ENCODE measurements at regions not wholly inside any gene's neighbourhood (a gene's known extent, or its start where the extent isn't known, plus 50 kb on each side); places are given as distances from the start of the nearest gene placed in this dataset.

- Histone ChIP-seq H3K4me1 (ENCODE audit: control insufficient read depth in 4 of 4, insufficient read depth in 4 of 4, low read length in 3 of 4) (no peaks in the 10 kb centered on the region), H3K27ac (ENCODE audit: low read depth in 1 of 2, low read length in 2 of 2) (no peak overlapping the region), H3K4me3 (ENCODE audit: low read depth in 1 of 3, low read length in 3 of 3) (no peak overlapping the region), H3K36me3 (ENCODE audit: control insufficient read depth in 4 of 4, insufficient read depth in 3 of 4, low read depth in 1 of 4, low read length in 3 of 4) (no peaks in the 10 kb centered on the region), H3K9ac (ENCODE audit: low read depth in 1 of 2, low read length in 2 of 2) (no peak overlapping the region), H3K27me3 (ENCODE audit: control insufficient read depth in 4 of 4, insufficient read depth in 4 of 4, low read length in 3 of 4) (no peaks in the 10 kb centered on the region), H3K9me3 (ENCODE audit: control insufficient read depth in 4 of 4, low read length in 3 of 4) (no peaks in the 10 kb centered on the region)
- TF ChIP-seq TAF1 (conservative IDR thresholded peaks at IDR 0.05) (no peak), SP1 (IDR thresholded peaks at IDR 0.05) (peak; percentile 55), FOXA2 (IDR thresholded peaks at IDR 0.05) (no peak), JUND (IDR thresholded peaks at IDR 0.05) (no peak), NR2F2 (IDR thresholded peaks at IDR 0.05) (peak; percentile 50), RXRA (IDR thresholded peaks at IDR 0.05) (peak in 1 of 2 donors; percentile 46), RAD21 (IDR thresholded peaks at IDR 0.05) (peak in 1 of 2 donors; percentile 5), HNF4A (conservative IDR thresholded peaks at IDR 0.05) (no peak)
- TF ChIP-seq, protein P1, sequence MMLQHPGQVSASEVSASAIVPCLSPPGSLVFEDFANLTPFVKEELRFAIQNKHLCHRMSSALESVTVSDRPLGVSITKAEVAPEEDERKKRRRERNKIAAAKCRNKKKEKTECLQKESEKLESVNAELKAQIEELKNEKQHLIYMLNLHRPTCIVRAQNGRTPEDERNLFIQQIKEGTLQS (IDR thresholded peaks at IDR 0.05), result no peak
- TF ChIP-seq, protein P2, sequence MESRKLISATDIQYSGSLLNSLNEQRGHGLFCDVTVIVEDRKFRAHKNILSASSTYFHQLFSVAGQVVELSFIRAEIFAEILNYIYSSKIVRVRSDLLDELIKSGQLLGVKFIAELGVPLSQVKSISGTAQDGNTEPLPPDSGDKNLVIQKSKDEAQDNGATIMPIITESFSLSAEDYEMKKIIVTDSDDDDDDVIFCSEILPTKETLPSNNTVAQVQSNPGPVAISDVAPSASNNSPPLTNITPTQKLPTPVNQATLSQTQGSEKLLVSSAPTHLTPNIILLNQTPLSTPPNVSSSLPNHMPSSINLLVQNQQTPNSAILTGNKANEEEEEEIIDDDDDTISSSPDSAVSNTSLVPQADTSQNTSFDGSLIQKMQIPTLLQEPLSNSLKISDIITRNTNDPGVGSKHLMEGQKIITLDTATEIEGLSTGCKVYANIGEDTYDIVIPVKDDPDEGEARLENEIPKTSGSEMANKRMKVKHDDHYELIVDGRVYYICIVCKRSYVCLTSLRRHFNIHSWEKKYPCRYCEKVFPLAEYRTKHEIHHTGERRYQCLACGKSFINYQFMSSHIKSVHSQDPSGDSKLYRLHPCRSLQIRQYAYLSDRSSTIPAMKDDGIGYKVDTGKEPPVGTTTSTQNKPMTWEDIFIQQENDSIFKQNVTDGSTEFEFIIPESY (IDR thresholded peaks at IDR 0.05), result no peak
- no peak for DNase-seq (ENCODE audit: low spot score)
- WGBS, result 60% methylated on average over 17 of the region's 17 CpGs
These were observed 53.5 kb upstream of the NXT1 start for GRCh38 chr20:23296841-23297701.

GRCh38 chr20:23295934-23296333 lies 54.7 kb upstream of the NXT1 start:
- no peaks in the 10 kb centered on the region for H3K36me3 ChIP-seq (ENCODE audit: control insufficient read depth in 4 of 4, insufficient read depth in 3 of 4, low read depth in 1 of 4, low read length in 3 of 4)
- H3K27ac ChIP-seq (ENCODE audit: low read depth in 1 of 2, low read length in 2 of 2), result no peak overlapping the region
- DNase-seq (ENCODE audit: low spot score), result no peak
- H3K4me1 ChIP-seq (ENCODE audit: control insufficient read depth in 4 of 4, insufficient read depth in 4 of 4, low read length in 3 of 4), result no peaks in the 10 kb centered on the region
- no peak overlapping the region for H3K9ac ChIP-seq (ENCODE audit: low read depth in 1 of 2, low read length in 2 of 2)
- TF ChIP-seq SP1 (IDR thresholded peaks at IDR 0.05) (no peak), RAD21 (IDR thresholded peaks at IDR 0.05) (no peak), GABPA (IDR thresholded peaks at IDR 0.05 in 1 of 2, conservative IDR thresholded peaks at IDR 0.05 in 1 of 2) (no peak), NR2F2 (IDR thresholded peaks at IDR 0.05) (no peak)
- TF ChIP-seq, protein P2 (IDR thresholded peaks at IDR 0.05), result no peak
- H3K27me3 ChIP-seq (ENCODE audit: control insufficient read depth in 4 of 4, insufficient read depth in 4 of 4, low read length in 3 of 4), result no peaks in the 10 kb centered on the region
- 88% methylated on average over 5 of the region's 5 CpGs for WGBS
- no peaks in the 10 kb centered on the region for H3K9me3 ChIP-seq (ENCODE audit: control insufficient read depth in 4 of 4, low read length in 3 of 4)
- H3K4me3 ChIP-seq (ENCODE audit: low read depth in 1 of 3, low read length in 3 of 3), result no peak overlapping the region

DNA sequence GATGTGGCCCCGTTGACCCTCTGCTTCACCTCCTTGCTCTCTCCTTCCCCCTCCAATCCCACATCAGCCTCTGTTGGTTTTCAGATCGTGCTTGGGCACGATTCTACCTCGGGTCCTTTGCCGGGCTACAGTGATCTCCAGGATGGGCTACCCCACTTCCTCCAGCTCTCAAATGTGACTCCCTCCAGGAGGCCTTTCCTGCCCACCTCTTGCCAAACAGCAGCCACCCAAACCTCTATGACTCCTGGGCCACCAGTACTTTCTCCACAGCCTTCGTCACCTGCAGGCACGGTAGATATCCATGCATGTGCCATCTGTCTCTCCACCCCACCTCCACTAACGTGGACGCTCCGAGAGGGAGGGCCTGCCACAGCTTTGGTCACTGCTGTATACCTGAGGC lies 55.9 kb upstream of the NXT1 start:
- H3K9ac ChIP-seq (ENCODE audit: low read depth in 1 of 2, low read length in 2 of 2), result no peak overlapping the region
- H3K9me3 ChIP-seq (ENCODE audit: control insufficient read depth in 4 of 4, low read length in 3 of 4), result no peaks in the 10 kb centered on the region
- H3K27me3 ChIP-seq (ENCODE audit: control insufficient read depth in 4 of 4, insufficient read depth in 4 of 4, low read length in 3 of 4), result no peaks in the 10 kb centered on the region
- no peaks in the 10 kb centered on the region for H3K36me3 ChIP-seq (ENCODE audit: control insufficient read depth in 4 of 4, insufficient read depth in 3 of 4, low read depth in 1 of 4, low read length in 3 of 4)
- WGBS, result 92% methylated on average over 10 of the region's 10 CpGs
- DNase-seq (ENCODE audit: low spot score), result no peak
- H3K4me3 ChIP-seq (ENCODE audit: low read depth in 1 of 3, low read length in 3 of 3), result no peak overlapping the region
- no peaks in the 10 kb centered on the region for H3K4me1 ChIP-seq (ENCODE audit: control insufficient read depth in 4 of 4, insufficient read depth in 4 of 4, low read length in 3 of 4)
- no peak overlapping the region for H3K27ac ChIP-seq (ENCODE audit: low read depth in 1 of 2, low read length in 2 of 2)
- no peak for TF ChIP-seq RXRA (IDR thresholded peaks at IDR 0.05)
- no peak for TF ChIP-seq FOXA1 (IDR thresholded peaks at IDR 0.05)
- TF ChIP-seq CTCF (IDR thresholded peaks at IDR 0.05; ENCODE audit: low read depth, low read length, missing input control), result no peak
- TF ChIP-seq TAF1 (conservative IDR thresholded peaks at IDR 0.05), result no peak
- TF ChIP-seq FOXA2 (IDR thresholded peaks at IDR 0.05), result no peak
- TF ChIP-seq, protein P2 (IDR thresholded peaks at IDR 0.05), result no peak
- TF ChIP-seq YY1 (IDR thresholded peaks at IDR 0.05), result no peak
- no peak for TF ChIP-seq HNF4G (IDR thresholded peaks at IDR 0.05)
- no peak for TF ChIP-seq HNF4A (conservative IDR thresholded peaks at IDR 0.05)
- TF ChIP-seq GABPA (IDR thresholded peaks at IDR 0.05 in 1 of 2, conservative IDR thresholded peaks at IDR 0.05 in 1 of 2), result no peak
